IPS-NIHi7 (cell line): ENCODE measurements at regions not wholly inside any gene's neighbourhood (a gene's known extent, or its start where the extent isn't known, plus 50 kb on each side); places are given as distances from the start of the nearest gene placed in this dataset.

Source experiments
- DNase-seq: peaks from one replicate; pipeline ENCODE4 v3.0.0; 2012; ENCODE audit warnings: mixed read lengths; ENCODE audit errors: extremely low spot score

GRCh38 chr6:18962361-18962905 lies 575.3 kb downstream of the RNF144B start:
- DNase-seq, result no peak

- no peak for DNase-seq
Observed at GRCh38 chr6:18963439-18963838, 576.3 kb downstream of the RNF144B start.

- no peak for DNase-seq
Observed at GRCh38 chr6:18973251-18973650, 586.1 kb downstream of the RNF144B start.

- no peak for DNase-seq
Observed at GRCh38 chr6:18976091-18976490, 588.9 kb downstream of the RNF144B start.

DNA sequence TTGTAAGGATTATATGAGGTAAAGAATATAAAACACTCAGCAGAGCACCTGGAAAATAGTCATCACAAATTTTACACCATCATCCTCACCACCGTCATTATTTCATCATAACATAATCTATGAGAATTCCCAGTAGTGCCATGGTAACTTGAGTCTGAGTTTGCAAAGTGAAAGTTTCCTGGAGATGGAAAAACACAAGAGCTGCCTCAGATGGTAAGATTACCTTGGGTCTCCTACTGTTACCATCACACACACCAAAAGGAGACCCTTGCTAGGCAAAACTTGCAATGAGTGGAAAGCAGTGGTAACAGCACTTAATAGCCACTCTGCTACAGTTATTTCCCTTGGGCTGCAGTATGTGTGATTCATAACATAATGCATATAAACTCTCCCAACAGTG lies 589.8 kb downstream of the RNF144B start:
- no peak for DNase-seq

DNA sequence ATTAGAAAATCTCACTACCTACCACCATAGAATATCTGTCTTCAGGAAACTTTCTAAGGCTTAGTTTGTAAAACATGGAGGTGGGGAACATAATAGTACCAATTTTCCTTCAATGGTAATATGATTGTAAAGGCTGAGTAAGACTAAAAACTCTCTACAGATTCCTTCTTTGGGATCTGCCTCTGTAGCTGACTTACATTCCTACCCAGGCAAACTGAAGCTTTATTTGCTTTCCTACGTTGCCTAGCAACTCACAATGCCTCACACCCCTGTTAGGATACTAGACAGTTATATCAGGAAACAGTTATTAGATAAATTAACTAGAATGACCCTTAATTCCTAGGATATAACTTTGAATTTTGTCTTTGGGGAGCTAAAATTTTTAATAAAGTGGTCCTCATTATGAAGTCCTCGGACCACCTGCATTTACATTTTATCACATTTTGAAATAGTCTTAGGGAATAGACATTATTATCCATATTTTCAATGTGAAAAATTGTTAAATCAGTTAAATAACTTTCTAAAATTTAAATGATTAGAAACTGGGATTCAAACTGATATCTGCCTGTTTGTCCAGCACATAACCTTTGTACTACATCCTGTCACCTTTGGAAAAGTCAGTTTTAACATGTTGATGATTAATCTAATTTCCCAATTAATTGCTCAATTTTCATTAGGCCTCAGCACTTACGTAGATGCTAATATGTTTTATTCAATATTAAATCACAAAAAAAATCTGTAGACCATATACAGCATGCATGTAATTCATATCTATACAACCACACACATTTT lies 591.4 kb downstream of the RNF144B start:
- peak; percentile 20 for DNase-seq

- no peak for DNase-seq
Observed at GRCh38 chr6:18985061-18985460, 597.9 kb downstream of the RNF144B start.

- DNase-seq, result no peak
Observed at GRCh38 chr6:18985996-18986395, 598.8 kb downstream of the RNF144B start.

GRCh38 chr6:18988636-18989035 lies 601.5 kb downstream of the RNF144B start:
- no peak for DNase-seq

DNA sequence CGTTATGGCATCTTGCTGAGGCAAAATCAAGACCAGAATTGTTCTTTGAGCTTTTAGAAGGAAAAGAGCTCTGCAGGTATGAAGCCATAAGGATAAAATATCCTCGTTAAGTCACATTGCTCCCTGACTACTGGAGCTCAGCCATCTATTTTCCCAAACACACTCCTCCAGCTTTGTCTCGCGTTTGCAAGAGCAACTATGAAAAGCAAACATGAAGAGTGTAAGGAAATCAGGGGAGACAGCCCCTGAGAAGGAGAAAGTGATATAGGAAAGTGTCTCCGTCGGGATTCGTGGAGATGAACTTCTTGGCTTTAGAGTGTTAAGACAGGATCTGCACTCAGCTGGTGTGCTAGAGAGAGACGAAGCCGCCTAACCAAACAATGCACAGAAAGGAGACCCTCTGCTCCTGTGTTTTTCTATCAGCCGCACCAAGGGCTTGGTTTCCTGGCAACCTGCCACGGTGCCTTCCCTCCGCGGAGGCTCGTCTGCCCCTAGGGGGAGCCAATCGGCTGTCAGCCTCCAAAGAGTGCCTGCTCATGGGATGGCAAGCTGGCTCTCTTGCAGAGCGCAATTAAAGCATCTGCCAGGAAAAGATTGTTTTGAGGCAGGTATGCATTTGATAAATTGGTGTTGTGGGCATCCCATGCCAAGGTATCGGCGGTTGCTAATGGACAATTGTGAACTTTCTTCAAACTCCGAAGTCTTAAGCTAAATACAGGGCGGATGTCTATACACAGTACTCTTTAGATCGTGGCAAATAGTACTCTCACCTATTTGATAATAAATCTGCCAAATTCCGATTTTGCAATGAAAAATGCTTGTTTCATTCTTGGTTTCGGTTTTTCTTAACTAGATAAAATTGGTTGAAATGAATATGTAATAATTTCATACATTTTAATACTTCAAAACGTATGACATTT lies 603.2 kb downstream of the RNF144B start:
- DNase-seq, result peak; percentile 89

DNA sequence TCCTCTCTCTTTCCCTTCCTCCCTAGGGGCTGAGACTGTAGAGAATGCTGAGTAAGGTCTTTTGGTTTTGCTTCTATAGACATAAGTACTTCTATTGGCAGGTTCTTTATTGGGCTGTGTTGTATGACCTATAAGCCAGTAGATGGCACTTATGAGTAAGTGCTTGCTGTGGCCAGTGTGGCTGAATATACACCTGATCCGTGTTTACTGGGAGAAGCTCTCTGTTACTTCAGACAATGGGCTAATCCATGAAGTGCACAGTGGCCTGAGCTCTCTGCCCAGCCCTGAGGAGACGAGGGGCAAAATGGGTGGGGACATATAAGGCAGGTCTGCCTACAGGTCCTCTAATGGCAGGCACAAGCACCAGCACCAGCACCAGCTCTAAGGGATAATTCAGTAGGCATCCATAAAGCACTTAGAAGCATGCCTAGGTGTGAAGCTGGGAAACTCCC lies 610.3 kb downstream of the RNF144B start:
- DNase-seq, result peak; percentile 68

DNA sequence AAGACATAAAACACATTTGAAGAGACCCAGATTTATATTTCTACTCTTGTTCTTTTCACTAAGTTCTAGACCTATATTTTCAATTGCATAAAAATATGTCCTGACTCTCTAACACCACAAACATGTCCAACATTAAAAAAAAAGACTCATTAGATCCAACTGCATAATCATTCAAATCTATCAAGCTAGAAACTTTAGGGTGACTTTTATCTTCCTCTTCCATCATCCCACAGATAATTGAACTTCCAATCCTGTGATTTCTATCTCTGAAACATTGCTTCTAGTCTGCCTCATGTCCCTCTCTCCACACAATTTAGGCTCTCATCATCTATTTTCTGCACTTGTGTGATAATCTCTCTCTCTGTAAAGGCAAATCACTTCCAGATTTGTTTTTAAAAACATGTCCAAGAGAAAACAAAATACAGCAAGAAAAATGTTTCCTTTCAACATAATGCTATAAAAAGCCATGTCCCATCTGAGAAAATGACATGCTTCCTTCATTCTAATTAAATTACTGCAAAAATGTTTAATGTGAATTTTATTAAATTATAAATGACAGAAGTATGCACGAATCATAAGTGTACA lies 615.9 kb downstream of the RNF144B start:
- DNase-seq, result no peak

DNA sequence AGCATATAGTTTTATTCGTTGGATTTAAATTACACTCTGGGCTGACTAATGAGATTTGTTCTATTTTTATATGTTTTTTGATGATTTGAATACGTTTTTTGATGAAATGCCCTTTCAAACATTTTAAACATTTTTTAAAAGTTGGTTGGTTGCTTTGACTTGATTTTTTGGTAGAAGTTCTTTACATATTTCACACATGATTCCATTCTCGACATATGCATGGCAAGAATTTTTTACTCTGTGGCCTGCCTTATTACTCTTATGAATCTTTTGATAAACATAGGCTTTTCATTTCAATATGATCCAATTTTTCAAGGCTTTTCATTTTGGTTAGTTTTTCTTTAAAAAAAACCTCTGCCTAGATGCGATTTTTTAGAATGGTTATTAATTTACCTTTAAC lies 617.0 kb downstream of the RNF144B start:
- DNase-seq, result no peak

GRCh38 chr6:19009769-19010168 lies 622.6 kb downstream of the RNF144B start:
- DNase-seq, result no peak

DNA sequence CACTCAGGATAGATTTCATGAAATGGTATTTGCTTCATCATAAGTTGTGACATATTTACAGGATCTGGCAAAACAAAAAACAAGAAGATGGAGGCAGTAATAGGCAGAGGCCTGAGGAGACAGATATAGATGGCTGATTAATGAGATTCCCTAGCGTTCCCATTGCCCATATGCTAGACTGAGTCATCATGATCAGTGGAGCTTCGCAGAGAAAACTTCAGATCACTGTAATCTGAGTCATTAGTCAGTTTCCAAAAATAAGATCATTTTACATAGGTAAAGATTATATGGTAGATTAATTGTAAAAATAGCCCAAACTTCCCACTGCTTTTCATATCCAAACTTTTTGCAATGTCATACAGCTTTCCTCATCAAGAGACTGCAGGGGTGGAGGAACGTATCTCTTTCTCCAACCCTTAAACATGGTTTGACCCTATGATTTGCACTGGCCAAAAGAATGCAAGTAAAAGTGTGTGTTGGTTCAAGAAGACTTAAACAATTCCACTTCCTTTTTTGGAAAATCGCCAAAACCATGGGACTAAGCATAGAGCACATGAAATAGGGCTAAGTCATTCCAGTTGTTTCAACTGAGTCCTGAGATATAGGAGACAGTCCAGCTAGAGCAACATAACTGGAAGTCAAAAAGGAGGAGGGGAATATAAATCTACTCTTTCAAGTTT lies 626.0 kb downstream of the RNF144B start:
- no peak for DNase-seq

- peak; percentile 48 for DNase-seq
Observed at GRCh38 chr6:19024737-19025136, 637.6 kb downstream of the RNF144B start.

DNA sequence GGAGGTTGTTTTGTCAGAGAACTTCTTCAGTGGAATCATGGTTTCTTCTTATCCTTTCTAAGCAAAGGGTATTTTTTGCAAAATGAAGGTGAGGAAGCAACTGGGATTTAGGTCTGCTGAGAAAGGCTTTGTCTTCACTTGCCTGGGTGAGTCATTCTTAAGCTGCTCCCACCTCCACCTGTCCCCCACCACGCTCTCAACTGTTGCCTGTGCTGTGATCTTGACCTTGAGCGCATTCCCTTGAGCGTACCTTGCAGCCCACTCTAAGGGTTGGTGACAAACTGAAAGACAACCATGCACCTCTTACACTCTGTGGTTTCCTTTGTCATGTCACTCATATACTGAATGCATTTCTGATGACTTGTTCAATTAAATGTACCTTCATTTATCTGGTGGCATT lies 641.1 kb downstream of the RNF144B start:
- no peak for DNase-seq

- DNase-seq, result no peak
Observed at GRCh38 chr6:19032591-19033295, 645.6 kb downstream of the RNF144B start.

- DNase-seq, result no peak
Observed at GRCh38 chr6:19033683-19034082, 646.5 kb downstream of the RNF144B start.

DNA sequence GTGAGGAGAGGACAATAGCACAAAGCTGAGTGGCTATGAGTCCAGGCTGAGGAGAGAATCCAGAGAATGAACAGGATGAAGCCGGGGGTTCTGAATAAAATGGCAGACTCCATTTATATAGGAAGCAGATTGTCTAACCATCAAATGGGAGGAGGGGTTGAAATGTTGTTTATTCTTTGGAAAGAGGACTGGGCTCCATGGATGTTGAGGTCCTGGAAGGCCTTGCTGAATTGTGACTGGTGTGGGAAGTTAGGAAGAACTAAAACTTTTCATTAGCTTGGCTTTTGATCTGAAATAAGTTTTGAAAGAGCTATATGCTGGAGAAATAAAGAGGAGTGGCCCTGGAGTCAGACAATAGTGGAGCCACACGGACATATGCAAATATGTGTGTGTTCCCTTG lies 647.8 kb downstream of the RNF144B start:
- no peak for DNase-seq
